AG20443 (cell line): ENCODE measurements at regions not wholly inside any gene's neighbourhood (a gene's known extent, or its start where the extent isn't known, plus 50 kb on each side); places are given as distances from the start of the nearest gene placed in this dataset.

Experiments
- DNase-seq: peaks from one replicate; pipeline ENCODE4 v3.0.0; 2012; ENCODE audit warnings: low spot score, mixed read lengths

GRCh38 chr13:83592095-83592494 is 290.2 kb downstream of the SLITRK1 start:
- no peak for DNase-seq

- no peak for DNase-seq
Observed at GRCh38 chr13:83589814-83590213, 292.5 kb downstream of the SLITRK1 start.

- no peak for DNase-seq
Observed at GRCh38 chr13:83577183-83577582, 305.1 kb downstream of the SLITRK1 start.

- DNase-seq = no peak
Observed at GRCh38 chr13:83568019-83568418, 314.3 kb downstream of the SLITRK1 start.

GRCh38 chr13:83563499-83563898 is 318.8 kb downstream of the SLITRK1 start:
- no peak for DNase-seq

- DNase-seq = no peak
Observed at GRCh38 chr13:83557845-83558244, 324.4 kb downstream of the SLITRK1 start.

GRCh38 chr13:83549671-83550070 is 332.6 kb downstream of the SLITRK1 start:
- DNase-seq = no peak

DNA sequence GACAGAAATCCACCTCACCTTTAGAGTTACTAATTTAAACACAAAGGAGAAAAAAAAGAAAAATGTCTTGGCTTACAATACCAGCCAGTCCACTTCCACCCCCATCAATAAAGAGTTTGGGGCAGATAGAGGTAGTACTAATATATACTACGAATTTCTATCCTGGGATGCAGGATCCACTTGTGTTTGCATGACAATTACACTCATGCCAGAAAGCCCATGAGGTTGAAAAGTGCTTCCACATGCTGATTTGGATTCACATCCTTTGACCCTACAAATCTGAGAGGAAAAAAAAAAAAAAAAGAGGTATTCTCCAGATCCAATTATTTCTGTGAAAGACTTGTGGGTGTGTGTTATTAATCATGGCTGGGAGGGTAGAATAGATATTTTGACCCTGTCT is 335.2 kb downstream of the SLITRK1 start:
- no peak for DNase-seq

GRCh38 chr13:83546476-83546875 is 335.8 kb downstream of the SLITRK1 start:
- DNase-seq = no peak

DNA sequence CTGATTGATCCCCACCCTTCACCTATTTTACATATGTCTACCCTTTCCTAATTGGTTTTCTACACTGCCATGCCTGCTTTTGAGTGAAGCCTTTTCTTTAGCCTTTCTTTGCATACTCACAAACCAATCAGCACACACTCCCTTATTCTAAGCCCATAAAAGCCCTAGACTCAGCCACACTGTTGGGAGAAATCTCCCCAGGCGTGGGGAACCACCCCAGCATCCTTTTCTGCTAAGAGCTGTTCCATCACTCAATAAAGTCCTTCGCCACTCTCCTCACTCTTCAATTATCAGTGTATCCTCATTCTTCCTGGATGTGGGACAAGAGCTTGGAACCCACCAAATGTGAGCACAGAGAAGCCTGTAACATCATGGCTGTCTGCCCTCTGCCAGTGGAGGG is 343.6 kb downstream of the SLITRK1 start:
- DNase-seq = no peak

GRCh38 chr13:83536941-83537340 is 345.3 kb downstream of the SLITRK1 start:
- no peak for DNase-seq

- no peak for DNase-seq
Observed at GRCh38 chr13:83536153-83536552, 346.1 kb downstream of the SLITRK1 start.

GRCh38 chr13:83532809-83533208 is 349.5 kb downstream of the SLITRK1 start:
- DNase-seq = no peak

DNA sequence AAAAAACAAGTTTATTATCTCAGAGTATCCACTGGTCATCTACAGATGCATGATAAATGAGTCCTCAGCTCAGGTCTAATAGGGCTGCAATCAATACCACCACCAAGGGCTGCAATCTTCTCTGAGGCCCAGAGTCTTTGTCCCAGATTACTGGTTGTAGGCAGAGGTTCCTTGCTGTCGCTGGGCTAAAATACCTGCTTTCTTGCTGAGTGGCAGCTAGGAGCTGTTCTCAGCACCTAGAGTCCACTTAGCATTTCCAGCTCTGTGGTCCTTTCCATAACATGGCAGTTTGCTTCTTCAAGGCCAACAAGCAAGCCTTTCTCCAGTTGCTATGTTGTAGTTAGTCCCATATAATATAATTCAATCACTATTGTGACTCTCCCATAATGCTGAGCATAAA is 351.3 kb downstream of the SLITRK1 start:
- DNase-seq = no peak

DNA sequence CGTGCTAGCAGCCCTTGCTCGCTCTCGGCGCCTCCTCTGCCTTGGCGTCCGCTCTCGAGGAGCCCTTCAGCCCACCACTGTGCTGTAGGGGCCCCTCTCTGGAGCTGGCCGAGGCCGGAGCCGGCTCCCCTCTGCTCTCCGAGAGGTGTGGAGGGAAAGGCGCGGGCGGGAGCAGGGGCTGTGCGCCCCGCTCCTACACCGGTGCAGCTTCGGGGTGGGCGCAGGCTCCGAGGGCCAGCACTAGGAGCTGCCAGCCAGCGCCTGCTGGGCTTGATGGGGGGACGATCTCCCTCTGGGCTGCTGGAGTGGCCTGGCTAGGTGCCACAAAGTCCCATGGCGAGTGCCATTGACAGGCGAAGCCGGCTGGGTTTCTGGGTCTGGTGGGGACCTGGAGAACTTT is 365.5 kb downstream of the SLITRK1 start:
- no peak for DNase-seq

DNA sequence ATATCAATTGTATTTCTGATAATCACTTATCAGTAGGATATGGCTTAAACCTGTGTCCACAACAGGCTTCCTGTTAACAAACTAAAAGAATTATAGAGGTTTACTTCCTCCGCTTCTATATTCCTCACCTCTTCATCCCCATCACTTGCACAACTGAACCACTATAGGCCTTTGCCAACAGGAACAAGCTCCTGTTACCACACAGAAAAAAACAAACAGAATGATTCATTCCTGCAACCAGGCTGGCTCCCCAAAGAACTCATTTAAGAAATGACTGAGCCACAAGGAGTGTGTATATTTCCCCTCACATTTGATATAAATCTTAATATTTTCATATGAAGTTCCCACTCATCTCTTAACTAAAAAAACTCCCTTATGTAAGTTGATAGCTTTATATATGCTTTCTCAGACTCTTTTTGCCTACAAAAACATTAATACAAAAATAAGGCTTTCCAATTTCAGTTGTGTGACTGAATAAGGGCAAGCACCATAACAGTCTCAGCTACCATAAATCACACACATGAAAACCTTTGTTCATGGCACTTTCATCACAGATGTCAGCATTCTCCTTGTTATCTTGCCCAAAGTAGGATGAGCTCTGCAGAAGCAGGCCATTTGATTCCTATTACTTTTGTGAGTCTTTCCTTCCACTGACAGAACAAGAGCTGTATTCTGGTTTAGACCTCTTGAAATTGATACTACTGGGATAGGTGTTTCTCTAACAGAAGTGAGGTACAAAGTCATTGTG is 366.8 kb downstream of the SLITRK1 start:
- DNase-seq = peak; percentile 6

DNA sequence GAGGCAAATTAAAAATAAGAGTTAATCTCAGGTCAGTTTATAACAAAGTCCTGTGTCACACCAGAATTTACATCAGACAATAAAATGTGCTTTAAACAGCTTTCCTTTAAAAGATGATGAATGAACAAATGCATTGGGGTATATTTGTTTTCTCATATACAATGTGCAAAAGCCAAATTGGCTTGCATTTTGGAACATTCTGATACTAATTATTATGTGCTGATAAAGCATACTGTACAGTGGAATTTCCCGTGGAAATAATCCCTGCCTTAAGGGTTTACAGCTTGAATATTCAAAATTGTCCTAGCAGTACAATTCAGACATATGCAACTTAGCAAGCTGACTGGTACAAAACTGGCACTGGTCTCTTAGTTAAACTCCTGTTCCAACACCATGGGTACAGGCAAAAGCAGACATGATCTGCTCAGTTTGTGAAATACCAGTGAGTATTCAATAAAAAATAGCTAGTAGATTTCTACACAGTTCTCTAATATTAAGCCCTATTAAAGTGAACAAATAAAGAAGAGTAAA is 373.4 kb downstream of the SLITRK1 start:
- no peak for DNase-seq

DNA sequence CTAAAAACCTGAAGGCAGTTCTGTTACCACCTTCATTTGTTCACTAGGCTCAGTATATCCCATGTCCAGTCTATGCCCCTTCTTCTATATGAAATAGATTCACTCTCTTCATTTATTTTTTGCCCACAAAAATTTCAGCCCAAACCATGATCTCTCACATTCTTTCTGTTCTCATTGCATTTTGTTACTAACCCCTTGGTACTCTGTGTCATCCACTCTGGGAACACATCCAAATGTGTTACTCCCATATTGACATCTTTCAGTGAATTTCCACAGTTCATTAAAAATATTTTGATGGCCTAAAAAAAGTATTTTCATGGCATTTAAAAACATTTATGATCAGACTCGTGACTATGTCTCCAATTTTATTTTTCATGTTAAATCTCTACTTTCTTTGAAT is 378.9 kb downstream of the SLITRK1 start:
- peak; percentile 8 for DNase-seq

DNA sequence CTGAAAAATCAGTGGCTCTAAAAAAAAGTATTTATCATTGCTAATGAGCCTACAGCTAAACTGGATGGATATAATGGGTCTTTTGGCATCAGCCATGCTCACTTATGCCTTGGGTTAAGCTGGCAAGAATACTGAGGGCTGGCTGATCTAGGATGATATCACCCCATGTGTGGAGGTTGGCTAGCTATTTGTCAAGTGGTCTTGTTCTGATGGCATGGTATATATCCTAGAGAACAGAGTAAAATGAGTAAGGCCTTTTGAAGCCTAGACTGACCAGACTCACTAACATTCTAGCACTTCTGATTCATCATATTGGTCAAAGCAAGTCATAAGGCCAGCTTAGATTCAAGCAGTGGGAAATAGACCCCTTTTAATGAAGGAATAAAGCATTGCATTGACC is 383.0 kb downstream of the SLITRK1 start:
- no peak for DNase-seq

DNA sequence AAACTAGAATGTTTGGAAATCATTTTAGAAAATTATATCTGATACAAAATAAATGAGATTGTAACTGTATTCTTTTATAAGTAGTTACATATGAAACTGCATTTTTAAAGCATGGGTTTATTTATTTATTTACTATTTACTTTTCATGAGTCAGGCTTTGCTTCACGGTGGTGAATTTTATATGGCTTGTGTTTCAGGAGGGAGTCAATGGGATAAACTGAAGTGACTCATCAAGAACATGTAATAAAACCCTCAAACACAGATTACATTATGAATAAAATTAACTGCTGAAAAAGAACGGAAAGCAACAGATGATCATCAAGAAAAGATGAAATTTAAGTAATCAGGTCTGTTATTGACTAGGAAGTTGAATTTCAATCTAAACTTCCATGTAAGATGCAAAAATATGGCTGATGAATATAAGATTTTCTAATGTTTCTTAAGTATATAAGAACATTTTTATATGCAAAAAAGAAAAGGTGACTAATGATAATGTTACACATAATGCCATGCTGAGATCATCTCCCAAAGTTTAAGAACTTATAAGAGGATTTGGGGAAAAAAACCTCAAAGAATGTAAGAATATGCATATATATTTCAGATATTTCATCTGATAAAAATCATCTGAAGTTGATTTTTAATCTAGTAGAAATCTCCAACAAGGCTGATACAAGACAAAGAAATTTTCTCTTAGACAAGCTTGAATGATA is 383.6 kb downstream of the SLITRK1 start:
- peak; percentile 8 for DNase-seq

GRCh38 chr13:83498045-83498444 is 384.2 kb downstream of the SLITRK1 start:
- DNase-seq = no peak

- no peak for DNase-seq
Observed at GRCh38 chr13:83496501-83496900, 385.8 kb downstream of the SLITRK1 start.

DNA sequence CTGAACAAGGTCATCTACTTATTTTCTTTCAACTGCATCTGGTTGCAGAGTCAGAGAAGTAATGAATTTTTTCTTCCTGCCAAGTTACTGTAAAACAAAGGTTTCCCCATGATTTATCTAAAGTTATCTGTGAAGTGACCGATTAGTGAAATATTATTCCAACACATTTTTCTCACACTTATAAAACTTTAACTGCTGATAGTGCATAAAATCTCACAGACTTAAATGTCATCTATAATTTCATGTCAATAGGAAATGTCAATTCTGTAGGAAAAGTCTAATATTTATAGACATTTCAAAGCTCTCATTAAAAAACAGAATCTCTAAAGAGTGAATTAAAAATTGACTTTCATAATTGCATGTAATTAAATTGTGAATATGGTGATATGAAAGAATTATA is 397.2 kb downstream of the SLITRK1 start:
- no peak for DNase-seq

- no peak for DNase-seq
Observed at GRCh38 chr13:83471011-83471410, 411.3 kb downstream of the SLITRK1 start.
